H1 (cell line): ENCODE measurements at regions not wholly inside any gene's neighbourhood (a gene's known extent, or its start where the extent isn't known, plus 50 kb on each side); places are given as distances from the start of the nearest gene placed in this dataset.

Experiments
- CTCF ChIA-PET: fragments of 300-600 bp; sonication (Branson Sonifier 250); formaldehyde crosslinking; loops from one replicate; lab custom pipeline; 2021; ENCODE audit not compliant: partially characterized antibody; lab: Charles Lee
- POLR2A ChIA-PET: fragments of 300-600 bp; sonication (Branson Sonifier 250); formaldehyde crosslinking; loops from one replicate; lab custom pipeline; 2021; ENCODE audit warnings: inconsistent platforms; ENCODE audit not compliant: partially characterized antibody; lab: Charles Lee
- DNase-seq, 2 experiments: peaks; one replicate each; pipeline versions ENCODE4 v3.0.0 to v3.0.0-alpha.2; 2010 to 2022; ENCODE audit warnings: low spot score in 2 of 2, low read depth in 1 of 2, mixed read lengths in 1 of 2
- FAIRE-seq: peaks from 2 replicates; lab custom pipeline; 2011; peaks lifted over from hg19 to GRCh38; lab: Jason Lieb, UNC
- H2AFZ ChIP-seq: 2 replicates; pipeline ENCODE4 v1.8.1; 2012; ENCODE audit warnings: low read length, inconsistent platforms
- H2AK5ac ChIP-seq: 2 replicates; pipeline ENCODE4 v1.6.1; 2013; ENCODE audit warnings: low read depth, low read length
- H2BK120ac ChIP-seq: replicated peaks from 2 replicates; pipeline ENCODE3; 2013; ENCODE audit warnings: low read depth, low read length, inconsistent platforms
- H2BK12ac ChIP-seq: 2 replicates; pipeline ENCODE4 v1.6.1; 2013; ENCODE audit warnings: low read depth, low read length
- H2BK15ac ChIP-seq: 2 replicates; pipeline ENCODE4 v1.6.1; 2013; ENCODE audit warnings: low read length
- H2BK20ac ChIP-seq: 2 replicates; pipeline ENCODE4 v1.6.1; 2013; ENCODE audit warnings: low read length
- H2BK5ac ChIP-seq: 2 replicates; pipeline ENCODE4 v1.6.1; 2013; ENCODE audit warnings: low read depth, low read length
- H3K14ac ChIP-seq: 2 replicates; pipeline ENCODE4 v1.6.1; 2013; ENCODE audit warnings: inconsistent platforms; ENCODE audit not compliant: insufficient read length
- H3K18ac ChIP-seq: 2 replicates; pipeline ENCODE4 v1.6.1; 2013; ENCODE audit warnings: low read length; ENCODE audit errors: extremely low read depth
- H3K23ac ChIP-seq: 2 replicates; pipeline ENCODE4 v1.6.1; 2013; ENCODE audit warnings: inconsistent platforms; ENCODE audit not compliant: insufficient read length
- H3K23me2 ChIP-seq: 2 replicates; pipeline ENCODE4 v1.6.1; 2013; ENCODE audit warnings: low read depth, low read length
- H3K27ac ChIP-seq: 2 replicates; pipeline ENCODE4 v1.6.1; 2011; ENCODE audit warnings: low read depth, low read length, inconsistent platforms
- H3K27me3 ChIP-seq, 4 experiments: replicated peaks in 1 of 4; 1 replicate in 1 of 4; 2 replicates in 3 of 4; pipeline versions ENCODE4 v1.6.1 to v1.8.1; 2011 to 2013; ENCODE audit warnings: low read length in 3 of 4, mild to moderate bottlenecking in 3 of 4, inconsistent platforms in 2 of 4, mixed read lengths in 2 of 4, moderate library complexity in 1 of 4; ENCODE audit not compliant: control insufficient read depth in 3 of 4, insufficient read depth in 3 of 4; ENCODE audit errors: extremely low read depth in 1 of 4
- H3K36me3 ChIP-seq, 4 experiments: 2 replicates each; pipeline versions ENCODE4 v1.6.1 to v1.8.1; 2011 to 2013; ENCODE audit warnings: mild to moderate bottlenecking in 4 of 4, low read length in 3 of 4, moderate library complexity in 2 of 4, control low read depth in 1 of 4, inconsistent platforms in 1 of 4; ENCODE audit not compliant: insufficient read depth in 4 of 4, control insufficient read depth in 2 of 4
- H3K4ac ChIP-seq: replicated peaks from 2 replicates; pipeline ENCODE3; 2013; ENCODE audit warnings: low read length, low read depth, mixed read lengths, inconsistent platforms; ENCODE audit not compliant: insufficient read length
- H3K4me1 ChIP-seq, 4 experiments: replicated peaks in 1 of 4; 1 replicate in 1 of 4; 2 replicates in 3 of 4; pipeline versions ENCODE4 v1.6.1 to v1.8.1; 2011 to 2013; ENCODE audit warnings: low read length in 3 of 4, inconsistent platforms in 2 of 4, mixed read lengths in 1 of 4; ENCODE audit not compliant: insufficient read depth in 4 of 4, control insufficient read depth in 3 of 4
- H3K4me2 ChIP-seq, 2 experiments: 2 replicates each; pipeline versions ENCODE4 v1.6.1 to v1.8.1; 2011 to 2013; ENCODE audit warnings: low read depth in 2 of 2, low read length in 2 of 2, control low read depth in 1 of 2, inconsistent platforms in 1 of 2, mild to moderate bottlenecking in 1 of 2; ENCODE audit not compliant: insufficient read depth in 1 of 2
- H3K4me3 ChIP-seq, 4 experiments: fragments of 200-600, 300-600 bp in 1 of 4; sonication (generic), shearing (Covaris generic), sonication (Bioruptor Twin) in 1 of 4; 2 replicates each; pipeline versions ENCODE4 v1.5.1 to v1.8.1; 2011 to 2016; ENCODE audit warnings: low read length in 4 of 4, low read depth in 3 of 4, control low read depth in 2 of 4, inconsistent platforms in 2 of 4, mild to moderate bottlenecking in 2 of 4, mixed read lengths in 1 of 4, moderate library complexity in 1 of 4; ENCODE audit not compliant: insufficient read depth in 2 of 4; ENCODE audit errors: extremely low read depth in 1 of 4
- H3K56ac ChIP-seq: replicated peaks from 2 replicates; pipeline ENCODE3; 2013; ENCODE audit warnings: low read depth, mild to moderate bottlenecking, mixed read lengths, low read length, inconsistent platforms; ENCODE audit not compliant: insufficient read length
- H3K79me1 ChIP-seq: 2 replicates; pipeline ENCODE4 v1.6.1; 2013; ENCODE audit warnings: low read depth, low read length, control low read depth
- H3K79me2 ChIP-seq, 2 experiments: 2 replicates each; pipeline versions ENCODE4 v1.6.1 to v1.8.1; 2012 to 2013; ENCODE audit warnings: low read length in 2 of 2, mild to moderate bottlenecking in 2 of 2, inconsistent platforms in 1 of 2; ENCODE audit not compliant: insufficient read depth in 2 of 2, control insufficient read depth in 1 of 2
- H3K9ac ChIP-seq, 4 experiments: replicated peaks in 1 of 4; 1 replicate in 1 of 4; 2 replicates in 3 of 4; pipeline versions ENCODE4 v1.6.1 to v1.8.1; 2011 to 2013; ENCODE audit warnings: low read depth in 3 of 4, low read length in 3 of 4, control low read depth in 2 of 4, mild to moderate bottlenecking in 2 of 4, moderate library complexity in 2 of 4, inconsistent platforms in 1 of 4; ENCODE audit errors: extremely low read depth in 1 of 4
- H3K9me3 ChIP-seq, 2 experiments: 2 replicates each; pipeline versions ENCODE4 v1.6.1 to v1.8.1; 2012 to 2013; ENCODE audit warnings: mild to moderate bottlenecking in 2 of 2, moderate library complexity in 2 of 2, control low read depth in 1 of 2, inconsistent platforms in 1 of 2, low read depth in 1 of 2, low read length in 1 of 2, mixed read lengths in 1 of 2; ENCODE audit not compliant: insufficient read depth in 2 of 2
- H4K20me1 ChIP-seq, 2 experiments: replicated peaks in 1 of 2; 2 replicates each; pipeline versions ENCODE3 to v1.8.1; 2011 to 2013; ENCODE audit warnings: inconsistent platforms in 2 of 2, low read length in 2 of 2, mild to moderate bottlenecking in 1 of 2; ENCODE audit not compliant: insufficient read depth in 2 of 2, control insufficient read depth in 1 of 2
- H4K5ac ChIP-seq: 2 replicates; pipeline ENCODE4 v1.6.1; 2013; ENCODE audit warnings: low read length, low read depth, mixed read lengths, inconsistent platforms; ENCODE audit not compliant: insufficient read length
- H4K8ac ChIP-seq: 2 replicates; pipeline ENCODE4 v1.8.0; 2013; ENCODE audit warnings: mild to moderate bottlenecking, moderate library complexity, low read length, inconsistent platforms; ENCODE audit not compliant: insufficient read depth; ENCODE audit errors: extremely low read depth
- H4K91ac ChIP-seq: replicated peaks from 2 replicates; pipeline ENCODE3; 2013; ENCODE audit warnings: low read length, mixed read lengths, inconsistent platforms; ENCODE audit not compliant: insufficient read length
- ATF3 ChIP-seq: IDR thresholded peaks from 2 replicates; pipeline ENCODE4 v1.6.1; 2011; ENCODE audit warnings: low read depth, mild to moderate bottlenecking, low read length; ENCODE audit not compliant: insufficient read depth
- BACH1 ChIP-seq: IDR thresholded peaks from 2 replicates; pipeline ENCODE4 v1.6.1; 2012; ENCODE audit warnings: low read length, improper control_type of control experiment
- CREB1 ChIP-seq: IDR thresholded peaks from 2 replicates; pipeline ENCODE4 v1.6.1; 2012; ENCODE audit warnings: inconsistent platforms
- EZH2 ChIP-seq: fragments of 200-600 bp; sonication (generic); IDR thresholded peaks from 2 replicates; pipeline ENCODE4 v1.7.1; 2012; ENCODE audit warnings: low read depth, mild to moderate bottlenecking, moderate library complexity, low read length, inconsistent platforms; ENCODE audit not compliant: severe bottlenecking
- GTF2F1 ChIP-seq: IDR thresholded peaks from 2 replicates; pipeline ENCODE4 v1.6.1; 2012; ENCODE audit warnings: low read depth, low read length, improper control_type of control experiment, borderline replicate concordance
- JUND ChIP-seq: IDR thresholded peaks from 2 replicates; pipeline ENCODE4 v1.6.1; 2011; ENCODE audit warnings: mild to moderate bottlenecking, improper control_type of control experiment, low read length
- POU5F1 ChIP-seq: IDR thresholded peaks from 2 replicates; pipeline ENCODE4 v1.6.1; 2011; ENCODE audit warnings: low read depth, mild to moderate bottlenecking, low read length, moderate library complexity
- RAD21 ChIP-seq, 2 experiments: IDR thresholded peaks in 1 of 2; conservative IDR thresholded peaks in 1 of 2; 2 replicates each; pipeline ENCODE4 v1.6.1; 2011; ENCODE audit warnings: low read depth in 2 of 2, low read length in 2 of 2, improper control_type of control experiment in 1 of 2, inconsistent platforms in 1 of 2, mild to moderate bottlenecking in 1 of 2, moderate library complexity in 1 of 2
- SAP30 ChIP-seq: fragments of 300-600 bp; sonication (generic); IDR thresholded peaks from 2 replicates; pipeline ENCODE4 v1.7.1; 2012; ENCODE audit warnings: low read length, moderate library complexity, mild to moderate bottlenecking, inconsistent platforms; ENCODE audit not compliant: insufficient read depth, insufficient replicate concordance
- SP1 ChIP-seq: IDR thresholded peaks from 2 replicates; pipeline ENCODE4 v1.6.1; 2011; ENCODE audit warnings: low read depth, low read length
- SP4 ChIP-seq: IDR thresholded peaks from 2 replicates; pipeline ENCODE4 v1.6.1; 2012; ENCODE audit warnings: low read length, inconsistent platforms
- SUZ12 ChIP-seq: fragments of 200-600 bp; sonication (generic); IDR thresholded peaks from 2 replicates; pipeline ENCODE4 v1.6.1; 2012; ENCODE audit warnings: mild to moderate bottlenecking, inconsistent platforms, low read length, moderate library complexity, mixed read lengths
- TAF1 ChIP-seq: IDR thresholded peaks from 2 replicates; pipeline ENCODE4 v1.6.1; 2011; ENCODE audit warnings: mild to moderate bottlenecking, low read depth, low read length
- TBP ChIP-seq: IDR thresholded peaks from 2 replicates; pipeline ENCODE4 v1.6.1; 2011; ENCODE audit warnings: low read depth, low read length, improper control_type of control experiment
- WGBS, 2 experiments: shearing (Covaris generic) in 1 of 2; methylation state at CpG; one replicate each; pipeline versions ENCODE4 v1.1.6 to v1.1.7; 2013 to 2015; ENCODE audit warnings: low lambda C conversion rate in 2 of 2, mixed read lengths in 2 of 2, inconsistent platforms in 1 of 2, low coverage in 1 of 2, missing lambda C conversion rate in 1 of 2; ENCODE audit not compliant: insufficient replicate concordance in 2 of 2, insufficient coverage in 1 of 2, insufficient read length in 1 of 2; ENCODE audit errors: extremely low coverage in 1 of 2, missing lambda C conversion rate in 1 of 2; 5-methylcytosine and 5-hydroxymethylcytosine counted together

- Histone ChIP-seq H3K79me1 (no peaks in the 10 kb centered on the region), H3K18ac (no peak overlapping the region), H3K27me3 (no peaks in the 10 kb centered on the region; a peak in 1 of 7 replicates), H3K56ac (no peak overlapping the region), H2AFZ (no peak overlapping the region), H3K36me3 (no peaks in the 10 kb centered on the region), H2BK5ac (no peak overlapping the region), H2BK15ac (no peak overlapping the region), H2BK12ac (no peak overlapping the region), H3K23ac (no peak overlapping the region), H2AK5ac (no peak overlapping the region), H3K9ac (no peak overlapping the region), H2BK120ac (no peak overlapping the region), H3K4me2 (no peak overlapping the region), H3K23me2 (no peaks in the 10 kb centered on the region), H3K79me2 (no peaks in the 10 kb centered on the region), H3K4ac (no peak overlapping the region), H3K14ac (no peak overlapping the region), H3K27ac (no peak overlapping the region), H4K20me1 (no peaks in the 10 kb centered on the region), H3K9me3 (no peaks in the 10 kb centered on the region), H2BK20ac (no peak overlapping the region), H3K4me3 (no peak overlapping the region), H3K4me1 (no peaks in the 10 kb centered on the region), H4K91ac (no peak overlapping the region), H4K5ac (no peak overlapping the region), H4K8ac (no peak overlapping the region)
- DNase-seq, result no peak
- no peak for FAIRE-seq
- ChIA-PET POLR2A (no interaction called here), CTCF (no interaction called here)
- WGBS, 2 experiments, result 88% methylated on average over 15 of the region's 15 CpGs; no CpG with 5 or more reads in 1 of the 2 experiments
- TF ChIP-seq CREB1, result no peak
- no peak for TF ChIP-seq SP1
- TF ChIP-seq BACH1, result no peak
- no peak for TF ChIP-seq GTF2F1
- TF ChIP-seq SAP30, result no peak
- no peak for TF ChIP-seq POU5F1
- no peak for TF ChIP-seq SUZ12
- TF ChIP-seq SP4, result no peak
- no peak for TF ChIP-seq TBP
- no peak for TF ChIP-seq RAD21 (IDR thresholded peaks at IDR 0.05 in 1 of 2, conservative IDR thresholded peaks at IDR 0.05 in 1 of 2; ENCODE audit: low read depth in 2 of 2, low read length in 2 of 2)
- TF ChIP-seq EZH2, result no peak
- no peak for TF ChIP-seq TAF1
- no peak for TF ChIP-seq ATF3
- TF ChIP-seq JUND, result no peak
- TF ChIP-seq, all 59 proteins: peak for 0
Observed at GRCh38 chr22:48449466-48450187, 1378.0 kb downstream of the BRD1 start.
